ENCODE measurements at regions not wholly inside any gene's neighbourhood (a gene's known extent, or its start where the extent isn't known, plus 50 kb on each side); places are given as distances from the start of the nearest gene placed in this dataset.
A peak's percentile ranks its signal among the peaks of the same experiment; 100 is the strongest.

- no peak for DNase-seq
Observed at GRCh38 chr13:31853643-31854326, 114.5 kb downstream of the RXFP2 start.

- DNase-seq, result no peak
Observed at GRCh38 chr13:31859571-31859970, 120.2 kb downstream of the RXFP2 start.

- DNase-seq, result no peak
Observed at GRCh38 chr13:31860002-31860401, 120.7 kb downstream of the RXFP2 start.

DNA sequence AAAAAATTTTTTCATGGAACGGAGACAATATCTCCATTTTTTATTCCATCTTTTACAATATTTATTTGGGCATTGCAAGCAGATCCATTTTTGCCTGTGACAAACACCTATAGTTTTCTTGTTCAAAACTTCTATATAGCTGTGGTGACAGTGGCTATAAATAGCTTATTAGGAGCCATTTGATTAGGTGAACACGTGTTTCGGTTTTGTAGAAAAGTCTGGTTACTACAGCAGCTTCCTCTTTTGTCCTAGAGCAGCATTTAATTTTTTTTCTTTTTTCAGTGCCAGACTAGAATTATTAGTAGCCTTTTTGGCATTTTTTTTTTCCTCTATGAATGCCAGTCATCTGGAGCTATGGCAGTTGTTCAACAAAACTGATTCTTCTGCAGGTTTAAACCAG is 123.5 kb downstream of the RXFP2 start:
- no peak for DNase-seq

DNA sequence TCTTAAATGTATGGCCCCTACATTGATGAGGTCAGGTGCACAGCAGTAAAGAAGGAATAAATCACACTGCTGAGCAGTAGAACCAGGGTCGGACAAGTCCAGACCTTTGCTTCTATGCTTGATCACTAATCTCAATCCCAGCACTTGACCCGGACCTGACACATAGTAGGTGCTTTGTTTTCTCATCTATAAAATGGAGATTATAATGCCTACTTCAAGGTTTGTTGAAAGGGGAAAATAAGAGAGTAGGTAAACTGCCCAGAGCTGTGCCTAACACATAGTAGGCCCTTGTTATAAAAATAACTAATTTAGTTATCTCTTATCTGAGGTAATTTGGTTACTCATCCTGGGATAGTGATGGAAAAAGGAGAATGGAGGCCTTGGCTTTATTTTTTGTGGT is 125.0 kb downstream of the RXFP2 start:
- DNase-seq, result no peak

GRCh38 chr13:31866099-31866498 is 126.8 kb downstream of the RXFP2 start:
- DNase-seq, result no peak

DNA sequence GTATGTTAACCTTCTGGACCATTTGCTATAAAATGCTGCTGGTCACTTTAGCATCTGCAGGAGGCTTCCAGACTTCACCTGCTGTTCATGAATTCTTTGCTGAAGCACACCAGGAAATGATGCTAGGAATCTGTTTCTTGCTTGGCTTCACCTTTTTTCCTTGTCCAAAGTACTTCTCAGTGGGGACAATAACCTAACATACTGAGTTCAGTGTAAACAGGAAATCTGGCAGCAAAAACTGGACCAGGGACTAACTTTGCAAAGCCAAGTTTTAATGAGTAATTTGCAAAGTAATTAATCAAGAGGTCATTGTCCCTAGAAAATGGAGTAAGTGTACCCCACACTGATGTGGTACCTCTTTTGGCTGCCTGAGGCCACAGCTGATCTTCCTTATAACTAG is 128.4 kb downstream of the RXFP2 start:
- no peak for DNase-seq

DNA sequence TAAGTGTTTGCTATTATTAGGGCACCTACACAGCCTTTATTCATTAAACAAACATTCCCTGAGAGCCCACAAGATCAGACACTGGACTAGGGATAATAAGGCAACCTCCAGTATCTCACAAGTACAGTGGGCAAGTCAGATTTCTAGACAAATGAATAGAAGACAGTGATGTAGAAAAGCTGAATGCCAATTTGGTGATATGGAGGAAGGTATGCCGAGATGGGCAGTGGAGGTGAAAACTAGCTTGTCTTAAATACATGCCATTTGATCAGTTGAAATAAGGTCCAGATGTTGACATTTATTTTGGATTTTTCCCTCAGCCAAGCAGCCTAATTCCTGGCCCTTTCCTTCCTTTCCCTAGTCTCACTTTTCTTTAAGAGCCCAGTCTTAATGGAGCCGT is 130.3 kb downstream of the RXFP2 start:
- DNase-seq, result no peak

DNA sequence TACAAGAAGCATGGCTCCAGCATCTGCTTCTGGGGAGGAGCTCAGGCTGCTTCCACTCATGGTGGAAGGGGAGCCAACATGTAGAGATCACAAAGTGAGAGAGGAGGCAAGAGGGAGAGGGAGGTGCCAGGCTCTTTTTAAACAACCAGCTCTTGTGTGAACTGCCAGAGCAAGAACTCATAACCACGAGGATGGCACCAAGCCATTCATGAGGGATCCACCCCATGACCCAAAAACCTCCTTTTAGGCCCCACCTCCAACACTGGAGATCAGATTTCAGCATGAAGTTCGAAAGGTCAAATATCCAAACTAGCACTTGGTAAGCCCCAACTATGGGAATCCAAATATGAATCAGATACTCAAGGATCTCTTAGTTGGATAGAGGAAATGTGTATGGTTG is 131.2 kb downstream of the RXFP2 start:
- no peak for DNase-seq

DNA sequence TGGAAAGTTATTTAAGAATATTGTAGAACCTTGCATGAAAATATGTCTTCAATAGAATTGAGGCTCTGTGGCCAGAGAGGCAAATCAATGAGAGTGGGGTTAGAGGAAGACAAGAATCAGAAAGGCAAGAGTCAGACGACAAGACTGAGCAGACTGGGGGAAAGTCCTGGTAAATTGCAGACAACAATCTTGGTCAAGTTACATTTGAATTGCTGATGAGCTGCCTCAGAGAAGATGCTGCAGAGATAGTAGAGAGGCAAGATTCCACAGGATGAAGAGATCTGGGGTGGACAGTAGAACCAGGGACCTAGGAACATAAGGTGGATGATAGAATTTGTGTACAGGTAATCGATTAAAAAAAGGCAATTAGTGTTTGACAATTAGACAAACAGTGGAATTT is 133.8 kb downstream of the RXFP2 start:
- no peak for DNase-seq

GRCh38 chr13:31875134-31875533 is 135.8 kb downstream of the RXFP2 start:
- no peak for DNase-seq

- no peak for DNase-seq
Observed at GRCh38 chr13:31878052-31878451, 138.7 kb downstream of the RXFP2 start.

GRCh38 chr13:31878495-31878894 is 139.2 kb downstream of the RXFP2 start:
- no peak for DNase-seq

DNA sequence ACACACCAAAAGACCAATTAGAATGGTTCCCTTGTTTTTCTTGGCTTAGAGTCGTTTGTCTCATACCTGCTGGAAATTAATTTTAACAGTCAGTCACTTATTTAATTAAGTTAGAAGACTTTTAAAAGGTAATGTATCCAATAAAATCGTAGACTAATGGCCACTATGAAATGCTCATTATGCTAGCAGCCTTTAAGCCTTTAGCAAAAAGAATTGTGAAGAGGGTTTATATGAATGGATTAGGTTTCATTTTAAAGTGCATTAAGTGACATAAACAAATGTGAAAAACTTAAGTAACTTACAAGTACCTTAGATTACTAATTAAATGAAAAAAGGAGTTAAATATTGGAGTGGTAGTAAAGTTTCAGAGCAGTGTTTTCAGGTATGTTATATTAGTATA is 139.6 kb downstream of the RXFP2 start:
- no peak for DNase-seq

GRCh38 chr13:31880851-31881494 is 141.6 kb downstream of the RXFP2 start:
- no peak for DNase-seq

GRCh38 chr13:31881495-31881882 is 142.2 kb downstream of the RXFP2 start:
- DNase-seq, result no peak

DNA sequence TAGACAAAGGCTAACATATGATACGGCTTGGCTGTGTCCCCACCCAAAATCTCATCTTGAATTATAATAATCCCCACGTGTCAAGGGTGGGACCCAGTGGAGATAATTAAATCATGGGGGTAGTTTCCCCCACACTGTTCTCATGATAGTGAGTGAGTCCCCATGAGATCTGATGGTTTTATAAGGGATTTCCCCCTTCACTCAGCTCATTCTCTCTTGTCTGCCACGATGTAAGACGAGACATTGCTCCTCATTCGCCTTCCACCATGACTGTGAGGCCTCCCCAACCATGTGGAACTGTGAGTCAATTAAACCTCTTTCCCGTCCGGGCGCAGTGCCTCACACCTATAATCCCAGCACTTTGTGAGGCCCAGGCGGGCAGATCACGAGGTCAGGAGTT is 143.5 kb downstream of the RXFP2 start:
- no peak for DNase-seq

GRCh38 chr13:31884556-31884955 is 145.2 kb downstream of the RXFP2 start:
- DNase-seq, result no peak

DNA sequence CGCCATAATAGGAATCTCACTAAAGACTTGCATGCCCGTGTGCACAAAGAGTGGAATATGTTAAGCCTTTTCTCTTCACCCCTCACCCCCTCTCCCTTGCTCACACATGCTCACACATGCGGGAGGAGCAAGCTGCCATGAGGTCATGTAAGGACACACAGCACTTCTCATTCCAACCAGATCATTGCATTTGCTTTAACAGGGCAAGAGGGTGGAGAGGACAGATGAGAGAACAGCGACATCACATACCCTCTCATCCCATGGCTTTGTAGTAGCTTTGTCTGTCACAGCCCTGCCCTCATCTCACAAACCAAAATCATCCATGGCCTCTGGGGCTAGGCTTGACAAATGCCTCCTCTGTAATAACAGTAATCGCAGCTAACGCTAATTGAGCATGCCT is 145.6 kb upstream of the FRY start:
- DNase-seq, result peak; percentile 59

- DNase-seq, result peak; percentile 59
Observed at GRCh38 chr13:31887286-31887685, 144.3 kb upstream of the FRY start.

- DNase-seq, result no peak
Observed at GRCh38 chr13:31890946-31891345, 140.6 kb upstream of the FRY start.

DNA sequence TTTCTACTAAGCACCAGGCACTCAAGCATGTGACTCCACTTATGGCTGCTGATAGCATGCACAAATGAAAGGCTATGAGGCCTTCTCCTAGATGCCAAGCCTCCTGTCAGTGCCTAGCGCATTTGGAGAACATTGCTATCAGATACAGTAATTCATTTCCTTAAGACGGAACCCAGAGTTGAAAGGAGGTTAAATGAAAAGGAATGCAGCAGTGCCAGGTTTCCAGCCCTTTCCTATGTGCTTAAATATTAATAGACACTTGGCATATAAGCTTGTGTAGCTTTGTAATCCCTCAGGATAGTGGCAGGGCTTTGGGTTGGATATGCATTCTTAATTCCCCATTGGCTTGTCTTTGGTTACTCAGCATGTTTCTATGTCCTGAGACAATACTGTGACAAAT is 140.1 kb upstream of the FRY start:
- no peak for DNase-seq

GRCh38 chr13:31894931-31895330 is 136.6 kb upstream of the FRY start:
- DNase-seq, result no peak

DNA sequence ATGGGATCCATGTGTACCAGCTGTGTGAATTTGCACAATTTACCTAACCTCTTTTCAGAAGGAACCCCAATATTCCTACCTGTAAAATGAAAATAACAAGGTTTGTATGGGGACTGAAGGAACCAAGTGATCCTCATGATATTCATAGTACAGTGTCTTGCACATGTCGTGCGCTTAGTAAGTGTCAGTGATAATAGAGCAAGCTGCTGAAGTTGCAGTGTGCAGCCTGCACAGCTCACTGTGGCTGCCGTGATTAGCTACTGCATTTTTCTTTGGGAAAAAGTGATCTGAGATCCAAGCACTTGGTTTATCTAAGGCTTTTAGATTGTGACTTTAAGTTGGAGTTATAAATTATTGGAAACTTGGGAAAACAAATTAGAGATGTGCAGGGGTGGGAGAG is 135.9 kb upstream of the FRY start:
- no peak for DNase-seq

DNA sequence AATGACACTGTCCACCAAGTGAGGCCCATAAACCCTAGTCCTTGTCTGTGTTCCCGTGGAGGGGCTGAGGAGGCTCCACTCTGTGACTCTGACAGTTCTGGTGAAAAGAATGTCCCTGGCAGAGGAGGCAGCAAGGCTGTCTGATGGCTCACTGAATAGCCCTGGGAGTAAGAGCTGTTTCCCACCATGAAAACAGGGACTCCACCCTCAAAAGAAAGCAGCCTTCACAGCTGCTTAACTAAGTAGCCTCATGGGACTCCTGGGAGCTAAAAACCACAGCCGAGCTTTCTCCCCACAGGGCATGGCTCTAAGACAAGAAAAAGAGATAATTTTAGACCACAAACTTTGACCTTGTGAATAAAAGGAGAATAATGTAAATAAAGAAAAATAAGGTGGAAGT is 135.1 kb upstream of the FRY start:
- DNase-seq, result peak; percentile 75
